ENCODE measurements at regions not wholly inside any gene's neighbourhood (a gene's known extent, or its start where the extent isn't known, plus 50 kb on each side); places are given as distances from the start of the nearest gene placed in this dataset.

GRCh38 chr3:153673853-153674252 is 447.3 kb upstream of the ARHGEF26 start:
- TF ChIP-seq EZH2 (IDR thresholded peaks at IDR 0.05; ENCODE audit: borderline replicate concordance), result no peak
- no peak for TF ChIP-seq CTCF (IDR thresholded peaks at IDR 0.05; ENCODE audit: poor library complexity)
